GM23248 (cell line): ENCODE measurements at regions not wholly inside any gene's neighbourhood (a gene's known extent, or its start where the extent isn't known, plus 50 kb on each side); places are given as distances from the start of the nearest gene placed in this dataset.

ENCODE experiments used
- EZH2 ChIP-seq: fragments of 200-600 bp; sonication (generic); IDR thresholded peaks from 2 replicates; pipeline ENCODE4 v1.6.1; 2018; ENCODE audit warnings: antibody characterized with exemption, mild to moderate bottlenecking; ENCODE audit not compliant: insufficient read depth, poor library complexity, severe bottlenecking
- EZH2phosphoT487 ChIP-seq: fragments of 200-600 bp; sonication (generic); IDR thresholded peaks from 2 replicates; pipeline ENCODE4 v1.6.1; 2018; ENCODE audit warnings: antibody characterized with exemption, moderate library complexity, mild to moderate bottlenecking, low read depth; ENCODE audit not compliant: insufficient read depth

- TF ChIP-seq EZH2 (no peak), EZH2phosphoT487 (no peak)
Measured at GRCh38 chr4:124945422-124945821, 232.9 kb upstream of the ANKRD50 start.
